Upper lobe of left lung (tissue), 6 donors: ENCODE measurements at regions not wholly inside any gene's neighbourhood (a gene's known extent, or its start where the extent isn't known, plus 50 kb on each side); places are given as distances from the start of the nearest gene placed in this dataset.

Experiments
- ATAC-seq, 2 donors: fragments of 200-7000 bp; cut with Tn5 transposase; one replicate each; pipeline ENCODE4 v1.9.1; 2022; ENCODE audit warnings: mild to moderate bottlenecking in 2 of 2, moderate library complexity in 2 of 2; ENCODE audit not compliant: low FRiP score in 2 of 2
- DNase-seq, 2 donors: peaks; one replicate each; pipeline ENCODE4 v3.0.0-alpha.2; 2019 to 2020
- H3K27ac ChIP-seq, 4 donors: fragments of 200-600 bp; sonication (generic); one replicate each; pipeline ENCODE4 v1.5.1; 2016 to 2019
- H3K27me3 ChIP-seq, 4 donors: fragments of 200-600 bp; sonication (generic); one replicate each; pipeline ENCODE4 v1.5.1; 2017 to 2019
- H3K36me3 ChIP-seq, 4 donors: fragments of 200-600 bp; sonication (generic); one replicate each; pipeline ENCODE4 v1.5.1; 2016 to 2019
- H3K4me1 ChIP-seq, 4 donors: fragments of 200-600 bp; sonication (generic); one replicate each; pipeline ENCODE4 v1.5.1; 2018 to 2019
- H3K4me3 ChIP-seq, 4 donors: fragments of 200-600 bp; sonication (generic); one replicate each; pipeline ENCODE4 v1.5.1; 2017 to 2019; ENCODE audit warnings: mild to moderate bottlenecking in 2 of 4, moderate library complexity in 1 of 4
- H3K9me3 ChIP-seq, 4 donors: fragments of 200-600 bp; sonication (generic); one replicate each; pipeline ENCODE4 v1.5.1; 2018 to 2019
- EP300 ChIP-seq, 4 donors: sonication (generic); formaldehyde crosslinking; IDR thresholded peaks; one replicate each; pipeline ENCODE4 v1.5.1; 2017; ENCODE audit warnings: antibody characterized with exemption in 4 of 4, control low read depth in 2 of 4
- POLR2A ChIP-seq, 4 donors: fragments of 450-650 bp; IDR thresholded peaks; one replicate each; pipeline ENCODE4 v1.5.1; 2016 to 2017; ENCODE audit warnings: antibody characterized with exemption in 4 of 4, mild to moderate bottlenecking in 2 of 4
- POLR2AphosphoS5 ChIP-seq, 2 donors: sonication (generic); formaldehyde crosslinking; IDR thresholded peaks; one replicate each; pipeline ENCODE4 v1.5.1; 2017; ENCODE audit warnings: antibody characterized with exemption in 2 of 2
- WGBS, 2 donors: methylation state at CpG; one replicate each; pipeline ENCODE4 v1.1.5; 2017 to 2018; 5-methylcytosine and 5-hydroxymethylcytosine counted together
- TF ChIP-seq, protein P1 (sequence below), 6 experiments: fragments of 450-650 bp in 4 of 6; fragments of 200-600 bp in 2 of 6; sonication (generic) in 2 of 6; IDR thresholded peaks; one replicate each; pipeline ENCODE4 v1.5.1; 2016 to 2019; ENCODE audit warnings: antibody characterized with exemption in 6 of 6
- donor health status: DM: no; HTN: no; CAD: no; lungs with moderate emphysema.
- donor health status: DM: no; HTN: yes; CAD: no; lungs with severe emphysema.

GRCh38 chr4:125125276-125125675, 189.5 kb upstream of the FAT4 start:
- WGBS, 2 donors = 49 to 53% methylated on average over 3 of the region's 3 CpGs
- ATAC-seq = no peak
- TF ChIP-seq POLR2AphosphoS5 (IDR thresholded peaks at IDR 0.05) = no peak
- TF ChIP-seq POLR2A (IDR thresholded peaks at IDR 0.05) = no peak
- TF ChIP-seq, protein P1, sequence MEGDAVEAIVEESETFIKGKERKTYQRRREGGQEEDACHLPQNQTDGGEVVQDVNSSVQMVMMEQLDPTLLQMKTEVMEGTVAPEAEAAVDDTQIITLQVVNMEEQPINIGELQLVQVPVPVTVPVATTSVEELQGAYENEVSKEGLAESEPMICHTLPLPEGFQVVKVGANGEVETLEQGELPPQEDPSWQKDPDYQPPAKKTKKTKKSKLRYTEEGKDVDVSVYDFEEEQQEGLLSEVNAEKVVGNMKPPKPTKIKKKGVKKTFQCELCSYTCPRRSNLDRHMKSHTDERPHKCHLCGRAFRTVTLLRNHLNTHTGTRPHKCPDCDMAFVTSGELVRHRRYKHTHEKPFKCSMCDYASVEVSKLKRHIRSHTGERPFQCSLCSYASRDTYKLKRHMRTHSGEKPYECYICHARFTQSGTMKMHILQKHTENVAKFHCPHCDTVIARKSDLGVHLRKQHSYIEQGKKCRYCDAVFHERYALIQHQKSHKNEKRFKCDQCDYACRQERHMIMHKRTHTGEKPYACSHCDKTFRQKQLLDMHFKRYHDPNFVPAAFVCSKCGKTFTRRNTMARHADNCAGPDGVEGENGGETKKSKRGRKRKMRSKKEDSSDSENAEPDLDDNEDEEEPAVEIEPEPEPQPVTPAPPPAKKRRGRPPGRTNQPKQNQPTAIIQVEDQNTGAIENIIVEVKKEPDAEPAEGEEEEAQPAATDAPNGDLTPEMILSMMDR (IDR thresholded peaks at IDR 0.05) = no peak
- no peak for TF ChIP-seq EP300 (IDR thresholded peaks at IDR 0.05)

GRCh38 chr4:125123570-125124109, 191.1 kb upstream of the FAT4 start:
- Histone ChIP-seq H3K27ac (no peak overlapping the region), H3K27me3 (no peaks in the 10 kb centered on the region), H3K9me3 (no peaks in the 10 kb centered on the region), H3K36me3 (no peaks in the 10 kb centered on the region), H3K4me1 (no peaks in the 10 kb centered on the region), H3K4me3 (no peak overlapping the region)
- ATAC-seq (no peak), DNase-seq (no peak)
- TF ChIP-seq EP300 (IDR thresholded peaks at IDR 0.05) = no peak
- no peak for TF ChIP-seq POLR2AphosphoS5 (IDR thresholded peaks at IDR 0.05)
- TF ChIP-seq POLR2A (IDR thresholded peaks at IDR 0.05) = no peak
- TF ChIP-seq, protein P1 (IDR thresholded peaks at IDR 0.05) = no peak
- 64 to 83% methylated on average over 3 of the region's 3 CpGs for WGBS, 2 donors

More at GRCh38 chr4:125125276-125125675, 189.5 kb upstream of the FAT4 start:
- DNase-seq = no peak
- Histone ChIP-seq H3K4me1 (no peaks in the 10 kb centered on the region), H3K9me3 (no peaks in the 10 kb centered on the region), H3K27ac (no peak overlapping the region), H3K36me3 (no peaks in the 10 kb centered on the region), H3K27me3 (no peaks in the 10 kb centered on the region), H3K4me3 (no peak overlapping the region)

DNA sequence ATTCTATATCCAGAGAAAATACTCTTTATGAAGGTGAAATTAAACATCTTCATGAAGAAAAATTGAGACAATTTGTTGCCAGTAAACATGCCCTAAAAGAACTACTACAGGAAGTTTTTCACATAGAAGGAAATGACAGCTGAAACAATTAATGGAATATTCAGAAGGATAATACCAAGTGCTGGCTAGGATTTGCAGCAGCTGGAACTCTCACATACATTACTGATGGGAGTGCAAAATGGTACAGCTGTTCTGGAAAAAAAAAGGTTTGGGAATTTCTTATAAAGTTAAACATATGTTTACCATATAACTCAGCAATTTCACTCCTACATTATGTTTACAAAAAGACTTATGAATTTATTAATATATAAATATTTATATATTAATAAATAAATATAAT, 193.2 kb upstream of the FAT4 start:
- Histone ChIP-seq H3K27me3 (no peaks in the 10 kb centered on the region), H3K4me1 (no peaks in the 10 kb centered on the region), H3K9me3 (no peaks in the 10 kb centered on the region), H3K36me3 (no peaks in the 10 kb centered on the region), H3K4me3 (no peak overlapping the region), H3K27ac (no peak overlapping the region)
- no peak for TF ChIP-seq EP300 (IDR thresholded peaks at IDR 0.05)
- TF ChIP-seq POLR2A (IDR thresholded peaks at IDR 0.05) = no peak
- TF ChIP-seq, protein P1 (IDR thresholded peaks at IDR 0.05) = no peak
- no peak for TF ChIP-seq POLR2AphosphoS5 (IDR thresholded peaks at IDR 0.05)
- no peak for DNase-seq
- ATAC-seq = no peak

DNA sequence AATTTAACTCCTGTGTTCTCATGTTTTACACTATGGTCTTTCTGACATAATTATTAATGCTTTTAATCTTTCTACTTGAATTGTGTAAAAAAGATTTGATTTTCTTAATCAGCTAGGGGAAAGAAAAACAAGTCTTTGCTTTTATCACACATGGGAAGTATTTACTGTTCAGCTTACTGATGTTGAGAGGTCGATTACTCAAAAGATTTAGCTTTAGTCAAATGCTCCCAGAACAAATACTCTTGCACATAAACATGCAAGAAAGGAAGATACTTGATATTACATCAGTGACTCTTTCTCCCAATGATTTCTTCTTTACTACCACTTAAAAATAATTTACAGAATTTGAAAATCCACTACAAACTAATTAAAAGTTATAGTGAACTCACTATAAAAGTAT, 198.3 kb upstream of the FAT4 start:
- H3K27ac ChIP-seq = no peak overlapping the region

GRCh38 chr4:125115941-125116340, 198.8 kb upstream of the FAT4 start:
- Histone ChIP-seq H3K9me3 (no peaks in the 10 kb centered on the region), H3K36me3 (no peaks in the 10 kb centered on the region), H3K4me3 (no peak overlapping the region), H3K4me1 (no peaks in the 10 kb centered on the region), H3K27ac (no peak overlapping the region), H3K27me3 (no peaks in the 10 kb centered on the region)
- DNase-seq = no peak
- WGBS, 2 donors = 76 to 87% methylated on average over 5 of the region's 5 CpGs
- no peak for ATAC-seq
- TF ChIP-seq EP300 (IDR thresholded peaks at IDR 0.05) (no peak), POLR2AphosphoS5 (IDR thresholded peaks at IDR 0.05) (no peak), POLR2A (IDR thresholded peaks at IDR 0.05) (no peak)
- TF ChIP-seq, protein P1 (IDR thresholded peaks at IDR 0.05) = no peak

More for the DNA sequence above, 198.3 kb upstream of the FAT4 start:
- DNase-seq = no peak
- H3K9me3 ChIP-seq = no peaks in the 10 kb centered on the region
- H3K4me3 ChIP-seq = no peak overlapping the region
- H3K4me1 ChIP-seq = no peaks in the 10 kb centered on the region
- 61 to 65% methylated on average over 1 of the region's 1 CpG for WGBS, 2 donors
- ATAC-seq = no peak
- TF ChIP-seq EP300 (IDR thresholded peaks at IDR 0.05) = no peak
- no peak for TF ChIP-seq POLR2AphosphoS5 (IDR thresholded peaks at IDR 0.05)
- TF ChIP-seq, protein P1 (IDR thresholded peaks at IDR 0.05) = no peak
- no peak for TF ChIP-seq POLR2A (IDR thresholded peaks at IDR 0.05)
- H3K27me3 ChIP-seq = no peaks in the 10 kb centered on the region
- H3K36me3 ChIP-seq = no peaks in the 10 kb centered on the region
